PC-9 (cell line): ENCODE measurements at regions not wholly inside any gene's neighbourhood (a gene's known extent, or its start where the extent isn't known, plus 50 kb on each side); places are given as distances from the start of the nearest gene placed in this dataset.

ENCODE experiments used
- EZH2 ChIP-seq: fragments of 200-600 bp; sonication (generic); IDR thresholded peaks from 2 replicates; pipeline ENCODE4 v1.8.0; 2017; ENCODE audit warnings: antibody characterized with exemption, low read depth
- TF ChIP-seq, protein P1 (sequence below): fragments of 200-600 bp; sonication (generic); conservative IDR thresholded peaks from 2 replicates; pipeline ENCODE4 v1.6.1; 2017; ENCODE audit warnings: mixed run types, antibody characterized with exemption, mild to moderate bottlenecking, moderate library complexity

DNA sequence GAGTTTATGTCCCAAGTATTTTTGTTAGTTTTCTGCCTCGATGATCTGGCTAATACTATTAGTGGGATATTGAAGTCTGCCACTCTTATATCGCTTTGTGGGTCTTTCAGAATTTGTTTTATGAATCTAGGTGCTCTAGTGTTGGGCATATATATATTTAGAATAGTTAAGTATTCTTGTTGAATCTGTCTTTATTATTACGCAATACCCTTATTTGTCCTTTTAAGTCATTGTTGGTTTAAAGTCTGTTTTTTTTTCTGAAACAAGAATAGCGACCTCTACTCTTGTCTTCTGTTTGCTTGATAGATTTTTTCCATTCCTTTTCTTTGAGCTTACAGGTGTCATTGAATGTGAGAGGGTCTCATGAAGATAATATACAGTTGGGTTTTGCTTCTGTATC, 239.0 kb downstream of the ASCL1 start:
- TF ChIP-seq, protein P1, sequence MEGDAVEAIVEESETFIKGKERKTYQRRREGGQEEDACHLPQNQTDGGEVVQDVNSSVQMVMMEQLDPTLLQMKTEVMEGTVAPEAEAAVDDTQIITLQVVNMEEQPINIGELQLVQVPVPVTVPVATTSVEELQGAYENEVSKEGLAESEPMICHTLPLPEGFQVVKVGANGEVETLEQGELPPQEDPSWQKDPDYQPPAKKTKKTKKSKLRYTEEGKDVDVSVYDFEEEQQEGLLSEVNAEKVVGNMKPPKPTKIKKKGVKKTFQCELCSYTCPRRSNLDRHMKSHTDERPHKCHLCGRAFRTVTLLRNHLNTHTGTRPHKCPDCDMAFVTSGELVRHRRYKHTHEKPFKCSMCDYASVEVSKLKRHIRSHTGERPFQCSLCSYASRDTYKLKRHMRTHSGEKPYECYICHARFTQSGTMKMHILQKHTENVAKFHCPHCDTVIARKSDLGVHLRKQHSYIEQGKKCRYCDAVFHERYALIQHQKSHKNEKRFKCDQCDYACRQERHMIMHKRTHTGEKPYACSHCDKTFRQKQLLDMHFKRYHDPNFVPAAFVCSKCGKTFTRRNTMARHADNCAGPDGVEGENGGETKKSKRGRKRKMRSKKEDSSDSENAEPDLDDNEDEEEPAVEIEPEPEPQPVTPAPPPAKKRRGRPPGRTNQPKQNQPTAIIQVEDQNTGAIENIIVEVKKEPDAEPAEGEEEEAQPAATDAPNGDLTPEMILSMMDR, result no peak
- TF ChIP-seq EZH2, result no peak
